Activated naive CD8-positive, alpha-beta T cell treated with anti-CD3 and anti-CD28 coated beads, Interleukin-2, amount 10 ng/mL, durations not matched to agents 7 days and 5 days (primary cell): ENCODE measurements at regions not wholly inside any gene's neighbourhood (a gene's known extent, or its start where the extent isn't known, plus 50 kb on each side); places are given as distances from the start of the nearest gene placed in this dataset.

Experiments
- ATAC-seq: fragments of 150-1000 bp; cut with Tn5 transposase; one replicate; pipeline ENCODE4 v1.10.0; 2021; ENCODE audit warnings: low read depth, moderate library complexity
- POLR2A ChIA-PET: fragments of 350-600 bp; sonication (Branson Sonifier 250); formaldehyde crosslinking; loops from one replicate; lab custom pipeline; 2021; ENCODE audit warnings: antibody characterized with exemption; lab: Charles Lee
- DNase-seq: peaks from one replicate; pipeline ENCODE4 v3.0.0; 2021
- H3K27ac Mint-ChIP-seq: one replicate; pipeline ENCODE4 v1.8.0; 2022; ENCODE audit warnings: mild to moderate bottlenecking, mixed read lengths
- H3K27me3 Mint-ChIP-seq: one replicate; pipeline ENCODE4 v1.8.0; 2022; ENCODE audit warnings: mild to moderate bottlenecking, moderate library complexity, mixed read lengths
- H3K36me3 Mint-ChIP-seq: one replicate; pipeline ENCODE4 v1.8.0; 2021; ENCODE audit warnings: mild to moderate bottlenecking, mixed read lengths
- H3K4me1 Mint-ChIP-seq: one replicate; pipeline ENCODE4 v1.8.0; 2021; ENCODE audit warnings: mixed read lengths
- H3K4me3 Mint-ChIP-seq: one replicate; pipeline ENCODE4 v1.8.0; 2022; ENCODE audit warnings: mild to moderate bottlenecking, moderate library complexity, mixed read lengths
- H3K9me3 Mint-ChIP-seq: one replicate; pipeline ENCODE4 v1.8.0; 2021; ENCODE audit warnings: mixed read lengths

GRCh38 chr4:136873555-136873954 is 658.7 kb downstream of the PCDH18 start:
- no peak for ATAC-seq
- Mint-ChIP-seq H3K27me3 (no peaks in the 10 kb centered on the region), H3K9me3 (no peaks in the 10 kb centered on the region), H3K27ac (no peak overlapping the region), H3K4me3 (no peak overlapping the region), H3K36me3 (no peaks in the 10 kb centered on the region), H3K4me1 (no peaks in the 10 kb centered on the region)
- no peak for DNase-seq
- POLR2A ChIA-PET: no interaction called here

GRCh38 chr4:136867465-136867864 is 664.8 kb downstream of the PCDH18 start:
- POLR2A ChIA-PET: no interaction called here
- Mint-ChIP-seq H3K4me1 (no peaks in the 10 kb centered on the region), H3K36me3 (no peaks in the 10 kb centered on the region), H3K9me3 (no peaks in the 10 kb centered on the region), H3K27me3 (no peaks in the 10 kb centered on the region), H3K4me3 (no peak overlapping the region), H3K27ac (no peak overlapping the region)
- ATAC-seq (no peak), DNase-seq (no peak)

- Mint-ChIP-seq H3K27me3 (no peaks in the 10 kb centered on the region), H3K4me3 (no peak overlapping the region), H3K36me3 (no peaks in the 10 kb centered on the region), H3K4me1 (no peaks in the 10 kb centered on the region), H3K9me3 (no peaks in the 10 kb centered on the region), H3K27ac (no peak overlapping the region)
- ATAC-seq: no peak
- POLR2A ChIA-PET: no interaction called here
- no peak for DNase-seq
Observed at GRCh38 chr4:136865526-136865925, 666.8 kb downstream of the PCDH18 start.

GRCh38 chr4:136864604-136865185 is 667.6 kb downstream of the PCDH18 start:
- peak; percentile 58 for ATAC-seq
- no peak overlapping the region for H3K27ac Mint-ChIP-seq

GRCh38 chr4:136863756-136864155 is 668.5 kb downstream of the PCDH18 start:
- H3K27me3 Mint-ChIP-seq: no peaks in the 10 kb centered on the region
- H3K36me3 Mint-ChIP-seq: no peaks in the 10 kb centered on the region
- H3K27ac Mint-ChIP-seq: no peak overlapping the region
- no peaks in the 10 kb centered on the region for H3K4me1 Mint-ChIP-seq
- DNase-seq: no peak
- H3K4me3 Mint-ChIP-seq: no peak overlapping the region
- POLR2A ChIA-PET: no interaction called here
- no peaks in the 10 kb centered on the region for H3K9me3 Mint-ChIP-seq
- ATAC-seq: no peak

More at GRCh38 chr4:136864604-136865185, 667.6 kb downstream of the PCDH18 start:
- Mint-ChIP-seq H3K36me3 (no peaks in the 10 kb centered on the region), H3K27me3 (no peaks in the 10 kb centered on the region), H3K4me3 (no peak overlapping the region), H3K9me3 (no peaks in the 10 kb centered on the region), H3K4me1 (no peaks in the 10 kb centered on the region)
- POLR2A ChIA-PET: no interaction called here
- no peak for DNase-seq

GRCh38 chr4:136862653-136863052 is 669.6 kb downstream of the PCDH18 start:
- no peak for DNase-seq
- H3K4me1 Mint-ChIP-seq: no peaks in the 10 kb centered on the region
- no peaks in the 10 kb centered on the region for H3K36me3 Mint-ChIP-seq
- no peaks in the 10 kb centered on the region for H3K9me3 Mint-ChIP-seq
- POLR2A ChIA-PET: no interaction called here
- no peak overlapping the region for H3K27ac Mint-ChIP-seq
- no peak overlapping the region for H3K4me3 Mint-ChIP-seq
- H3K27me3 Mint-ChIP-seq: no peaks in the 10 kb centered on the region
- ATAC-seq: no peak

- Mint-ChIP-seq H3K27ac (no peak overlapping the region), H3K4me3 (no peak overlapping the region), H3K27me3 (no peaks in the 10 kb centered on the region), H3K9me3 (no peaks in the 10 kb centered on the region), H3K36me3 (no peaks in the 10 kb centered on the region), H3K4me1 (no peaks in the 10 kb centered on the region)
- no peak for DNase-seq
- POLR2A ChIA-PET: no interaction called here
- ATAC-seq: no peak
Observed at GRCh38 chr4:136861091-136861490, 671.2 kb downstream of the PCDH18 start.

- peaks cover 2% of the 10 kb centered on the region for H3K27me3 Mint-ChIP-seq
- POLR2A ChIA-PET: no interaction called here
- H3K4me1 Mint-ChIP-seq: no peaks in the 10 kb centered on the region
- no peaks in the 10 kb centered on the region for H3K36me3 Mint-ChIP-seq
- no peaks in the 10 kb centered on the region for H3K9me3 Mint-ChIP-seq
- no peak for DNase-seq
- no peak overlapping the region for H3K27ac Mint-ChIP-seq
- no peak overlapping the region for H3K4me3 Mint-ChIP-seq
- ATAC-seq: no peak
Observed at GRCh38 chr4:136858903-136859302, 673.4 kb downstream of the PCDH18 start.

- H3K36me3 Mint-ChIP-seq: no peaks in the 10 kb centered on the region
- H3K27me3 Mint-ChIP-seq: peaks cover 2% of the 10 kb centered on the region
Observed at GRCh38 chr4:136855886-136856285, 676.4 kb downstream of the PCDH18 start.

GRCh38 chr4:136850446-136850845 is 681.8 kb downstream of the PCDH18 start:
- no peak for DNase-seq
- POLR2A ChIA-PET: no interaction called here
- no peaks in the 10 kb centered on the region for H3K36me3 Mint-ChIP-seq

More at GRCh38 chr4:136855886-136856285, 676.4 kb downstream of the PCDH18 start:
- no peak for ATAC-seq
- no peak for DNase-seq
- Mint-ChIP-seq H3K27ac (no peak overlapping the region), H3K9me3 (no peaks in the 10 kb centered on the region), H3K4me3 (no peak overlapping the region), H3K4me1 (no peaks in the 10 kb centered on the region)
- POLR2A ChIA-PET: no interaction called here

GRCh38 chr4:136847881-136848621 is 684.2 kb downstream of the PCDH18 start:
- ATAC-seq: no peak
- no peaks in the 10 kb centered on the region for H3K4me1 Mint-ChIP-seq
- H3K27me3 Mint-ChIP-seq: no peaks in the 10 kb centered on the region
- H3K9me3 Mint-ChIP-seq: peaks cover 2% of the 10 kb centered on the region
- POLR2A ChIA-PET: no interaction called here
- DNase-seq: no peak
- H3K36me3 Mint-ChIP-seq: no peaks in the 10 kb centered on the region
- H3K27ac Mint-ChIP-seq: no peak overlapping the region
- H3K4me3 Mint-ChIP-seq: no peak overlapping the region

More at GRCh38 chr4:136850446-136850845, 681.8 kb downstream of the PCDH18 start:
- Mint-ChIP-seq H3K27me3 (peaks cover under 1% of the 10 kb centered on the region), H3K9me3 (peaks cover 2% of the 10 kb centered on the region), H3K27ac (no peak overlapping the region), H3K4me1 (no peaks in the 10 kb centered on the region), H3K4me3 (no peak overlapping the region)
- ATAC-seq: no peak

- POLR2A ChIA-PET: no interaction called here
- Mint-ChIP-seq H3K27ac (no peak overlapping the region), H3K4me1 (no peaks in the 10 kb centered on the region), H3K27me3 (no peaks in the 10 kb centered on the region), H3K9me3 (peaks cover 1% of the 10 kb centered on the region), H3K36me3 (no peaks in the 10 kb centered on the region), H3K4me3 (no peak overlapping the region)
- DNase-seq: no peak
- ATAC-seq: no peak
Observed at GRCh38 chr4:136841526-136841925, 690.8 kb downstream of the PCDH18 start.

- H3K27ac Mint-ChIP-seq: no peak overlapping the region
- no peaks in the 10 kb centered on the region for H3K4me1 Mint-ChIP-seq
- ATAC-seq: no peak
- H3K9me3 Mint-ChIP-seq: peaks cover 1% of the 10 kb centered on the region
- no peak for DNase-seq
- H3K4me3 Mint-ChIP-seq: no peak overlapping the region
- H3K27me3 Mint-ChIP-seq: no peaks in the 10 kb centered on the region
- POLR2A ChIA-PET: no interaction called here
- H3K36me3 Mint-ChIP-seq: no peaks in the 10 kb centered on the region
Observed at GRCh38 chr4:136838607-136839006, 693.7 kb downstream of the PCDH18 start.

- H3K36me3 Mint-ChIP-seq: no peaks in the 10 kb centered on the region
- no peak overlapping the region for H3K4me3 Mint-ChIP-seq
- H3K27me3 Mint-ChIP-seq: no peaks in the 10 kb centered on the region
- no peak overlapping the region for H3K27ac Mint-ChIP-seq
- no peak for DNase-seq
- no peaks in the 10 kb centered on the region for H3K4me1 Mint-ChIP-seq
- ATAC-seq: no peak
- no peaks in the 10 kb centered on the region for H3K9me3 Mint-ChIP-seq
- POLR2A ChIA-PET: no interaction called here
Observed at GRCh38 chr4:136831553-136831952, 700.7 kb downstream of the PCDH18 start.
